ENCODE measurements at regions not wholly inside any gene's neighbourhood (a gene's known extent, or its start where the extent isn't known, plus 50 kb on each side); places are given as distances from the start of the nearest gene placed in this dataset.

DNA sequence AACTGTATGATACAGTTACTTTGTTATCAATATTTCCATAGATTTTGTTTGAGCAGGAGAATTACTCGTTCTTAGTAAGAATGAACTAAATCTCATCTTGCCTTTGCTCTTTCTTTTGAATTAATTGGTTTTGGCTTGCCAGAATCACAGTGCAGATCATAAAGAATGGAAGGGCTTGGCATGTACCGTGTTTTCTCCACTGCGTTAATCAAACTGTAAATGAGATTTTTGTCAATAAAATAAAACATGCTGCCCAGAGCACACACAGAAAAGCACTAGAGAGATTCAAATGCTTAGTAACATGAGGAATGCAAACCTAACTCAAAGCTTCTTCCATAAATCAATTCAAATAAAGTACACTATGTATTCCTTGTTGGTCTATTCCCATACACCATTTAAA, 229.6 kb upstream of the CDH2 start:
- no peak for TF ChIP-seq CTCF (IDR thresholded peaks at IDR 0.05)
- TF ChIP-seq POLR2A (IDR thresholded peaks at IDR 0.05): no peak

GRCh38 chr18:28404694-28405093, 227.8 kb upstream of the CDH2 start:
- Histone ChIP-seq H3K4me3 (no peak overlapping the region), H3K27me3 (no peaks in the 10 kb centered on the region), H3K4me1 (no peaks in the 10 kb centered on the region), H3K9me3 (no peaks in the 10 kb centered on the region), H3K36me3 (no peaks in the 10 kb centered on the region), H3K27ac (no peak overlapping the region)
- TF ChIP-seq CTCF (IDR thresholded peaks at IDR 0.05): no peak
- TF ChIP-seq POLR2A (IDR thresholded peaks at IDR 0.05): no peak
- intact Hi-C loops (cut with DNase I; ENCODE audit: low total_unique reads): no loop called here
- DNase-seq: no peak

More for the DNA sequence above, 229.6 kb upstream of the CDH2 start:
- DNase-seq: no peak
- intact Hi-C loops (cut with DNase I; ENCODE audit: low total_unique reads): no loop called here
- no peak overlapping the region for H3K27ac ChIP-seq
- H3K9me3 ChIP-seq: no peaks in the 10 kb centered on the region
- H3K4me3 ChIP-seq: no peak overlapping the region
- no peaks in the 10 kb centered on the region for H3K36me3 ChIP-seq
- no peaks in the 10 kb centered on the region for H3K4me1 ChIP-seq
- no peaks in the 10 kb centered on the region for H3K27me3 ChIP-seq

DNA sequence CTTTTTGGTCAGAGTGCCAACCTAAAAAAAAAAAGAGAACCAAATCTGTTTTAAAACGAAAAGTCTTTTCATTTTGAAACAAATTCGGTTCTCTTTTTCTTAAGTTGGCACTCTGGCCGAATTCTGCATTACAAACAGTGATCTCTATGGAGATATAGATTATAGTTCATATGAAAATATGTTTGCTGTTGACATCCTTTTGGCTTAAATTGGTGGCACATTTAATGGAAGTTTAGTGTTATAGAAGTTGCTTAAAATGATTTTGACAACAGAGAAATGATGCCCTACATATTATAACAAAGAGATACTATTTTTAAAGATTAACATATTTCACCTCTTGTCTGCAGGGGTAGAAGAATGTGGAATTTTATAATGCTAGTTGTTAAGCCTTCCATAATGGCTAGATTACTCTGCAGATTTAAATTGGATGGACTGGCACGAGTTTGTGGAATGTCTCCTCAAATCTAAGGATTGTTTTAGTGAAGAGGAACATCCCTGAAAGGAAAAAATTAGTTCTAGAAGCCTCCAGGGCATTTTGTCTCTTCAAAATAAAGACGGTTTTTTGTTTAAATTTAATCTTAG, 222.9 kb upstream of the CDH2 start:
- no peak overlapping the region for H3K27ac ChIP-seq
- no peaks in the 10 kb centered on the region for H3K4me1 ChIP-seq
- H3K27me3 ChIP-seq: no peaks in the 10 kb centered on the region
- no peak for DNase-seq
- intact Hi-C loops (cut with DNase I; ENCODE audit: low total_unique reads): no loop called here
- no peaks in the 10 kb centered on the region for H3K36me3 ChIP-seq
- no peak overlapping the region for H3K4me3 ChIP-seq
- no peak for TF ChIP-seq CTCF (IDR thresholded peaks at IDR 0.05)
- no peak for TF ChIP-seq POLR2A (IDR thresholded peaks at IDR 0.05)
- no peaks in the 10 kb centered on the region for H3K9me3 ChIP-seq

DNA sequence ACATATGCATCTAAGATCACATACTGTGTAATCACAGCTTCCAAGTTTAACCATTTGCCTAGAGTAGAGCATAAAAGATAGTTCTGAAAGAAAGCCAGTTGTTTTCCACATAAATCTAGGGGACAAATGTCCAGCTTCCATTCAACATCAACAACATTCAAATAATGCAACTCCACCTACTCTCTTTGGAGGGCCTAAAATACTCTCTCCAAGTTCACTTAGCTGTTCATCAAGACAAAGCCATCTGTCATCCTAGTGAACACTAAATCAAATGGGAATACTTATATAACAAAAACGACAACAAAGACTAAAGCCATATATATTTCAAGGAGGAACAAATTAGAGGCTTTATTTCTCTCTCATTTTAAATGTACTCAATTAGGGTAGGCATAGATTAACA, 221.5 kb upstream of the CDH2 start:
- intact Hi-C loops (cut with DNase I; ENCODE audit: low total_unique reads): no loop called here
- no peak overlapping the region for H3K27ac ChIP-seq
- no peaks in the 10 kb centered on the region for H3K9me3 ChIP-seq
- H3K36me3 ChIP-seq: no peaks in the 10 kb centered on the region
- TF ChIP-seq POLR2A (IDR thresholded peaks at IDR 0.05) (no peak), CTCF (IDR thresholded peaks at IDR 0.05) (no peak)
- H3K4me3 ChIP-seq: no peak overlapping the region
- no peaks in the 10 kb centered on the region for H3K27me3 ChIP-seq
- DNase-seq: no peak
- H3K4me1 ChIP-seq: no peaks in the 10 kb centered on the region

DNA sequence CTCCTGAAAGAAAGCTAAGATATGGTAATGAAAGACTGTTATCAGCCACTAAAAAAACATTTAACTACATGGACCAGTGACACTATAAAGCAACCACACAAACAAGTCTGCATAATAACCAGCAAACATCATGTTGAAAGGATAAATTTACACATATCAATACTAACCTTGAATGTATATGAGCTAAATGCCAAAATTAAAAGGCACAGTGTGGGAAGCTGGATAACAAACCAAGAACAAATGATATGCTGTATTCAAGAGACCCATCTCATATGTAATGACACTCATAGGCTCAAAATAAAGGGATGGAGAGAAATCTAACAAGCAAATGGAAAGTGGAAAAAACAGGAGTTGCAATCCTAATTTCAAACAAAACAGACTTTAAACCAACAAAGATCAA, 213.1 kb upstream of the CDH2 start:
- Histone ChIP-seq H3K27me3 (no peaks in the 10 kb centered on the region), H3K27ac (no peak overlapping the region), H3K36me3 (no peaks in the 10 kb centered on the region), H3K4me1 (no peaks in the 10 kb centered on the region), H3K9me3 (no peaks in the 10 kb centered on the region), H3K4me3 (no peak overlapping the region)
- DNase-seq: no peak
- TF ChIP-seq POLR2A (IDR thresholded peaks at IDR 0.05) (no peak), CTCF (IDR thresholded peaks at IDR 0.05) (no peak)
- intact Hi-C loops (cut with DNase I; ENCODE audit: low total_unique reads): no loop called here

Data from uterus (tissue), 3 donors.